Fibroblast of lung (primary cell): ENCODE measurements at regions not wholly inside any gene's neighbourhood (a gene's known extent, or its start where the extent isn't known, plus 50 kb on each side); places are given as distances from the start of the nearest gene placed in this dataset.

Experiments
- EZH2 ChIP-seq: IDR thresholded peaks from 2 replicates; pipeline ENCODE4 v1.5.1; 2012; ENCODE audit warnings: low read length, control low read depth, mild to moderate bottlenecking; ENCODE audit errors: missing control alignments
- TF ChIP-seq, protein P1 (sequence below), 2 donors: IDR thresholded peaks in 1 of 2; conservative IDR thresholded peaks in 1 of 2; 1 replicate in 1 of 2; 2 replicates in 1 of 2; pipeline ENCODE4 v1.5.1; 2011 to 2012; ENCODE audit warnings: low read length in 2 of 2, control low read depth in 1 of 2, inconsistent platforms in 1 of 2, low read depth in 1 of 2, mild to moderate bottlenecking in 1 of 2

DNA sequence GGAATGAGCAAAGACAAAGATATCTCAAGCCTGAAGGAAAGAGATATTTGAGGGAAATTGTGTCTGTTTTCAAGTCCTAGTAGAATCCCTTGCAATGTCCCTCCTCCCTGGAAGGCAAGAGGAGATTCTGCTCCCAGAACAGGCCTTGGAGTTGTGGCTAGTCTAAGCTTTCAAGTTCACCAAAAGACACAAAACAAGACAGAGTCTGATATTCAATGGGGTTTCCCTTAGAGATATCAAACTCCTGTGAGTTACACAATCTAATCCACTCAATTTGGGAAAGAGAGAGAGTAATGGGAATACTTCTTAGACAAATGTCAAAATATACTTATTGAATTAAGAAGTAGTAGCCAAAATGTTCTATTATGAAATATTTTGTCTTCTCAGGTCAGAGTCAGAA is 162.8 kb upstream of the ADAMTS5 start:
- TF ChIP-seq EZH2: no peak
- TF ChIP-seq, protein P1, sequence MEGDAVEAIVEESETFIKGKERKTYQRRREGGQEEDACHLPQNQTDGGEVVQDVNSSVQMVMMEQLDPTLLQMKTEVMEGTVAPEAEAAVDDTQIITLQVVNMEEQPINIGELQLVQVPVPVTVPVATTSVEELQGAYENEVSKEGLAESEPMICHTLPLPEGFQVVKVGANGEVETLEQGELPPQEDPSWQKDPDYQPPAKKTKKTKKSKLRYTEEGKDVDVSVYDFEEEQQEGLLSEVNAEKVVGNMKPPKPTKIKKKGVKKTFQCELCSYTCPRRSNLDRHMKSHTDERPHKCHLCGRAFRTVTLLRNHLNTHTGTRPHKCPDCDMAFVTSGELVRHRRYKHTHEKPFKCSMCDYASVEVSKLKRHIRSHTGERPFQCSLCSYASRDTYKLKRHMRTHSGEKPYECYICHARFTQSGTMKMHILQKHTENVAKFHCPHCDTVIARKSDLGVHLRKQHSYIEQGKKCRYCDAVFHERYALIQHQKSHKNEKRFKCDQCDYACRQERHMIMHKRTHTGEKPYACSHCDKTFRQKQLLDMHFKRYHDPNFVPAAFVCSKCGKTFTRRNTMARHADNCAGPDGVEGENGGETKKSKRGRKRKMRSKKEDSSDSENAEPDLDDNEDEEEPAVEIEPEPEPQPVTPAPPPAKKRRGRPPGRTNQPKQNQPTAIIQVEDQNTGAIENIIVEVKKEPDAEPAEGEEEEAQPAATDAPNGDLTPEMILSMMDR (conservative IDR thresholded peaks at IDR 0.05 in 1 of 2, IDR thresholded peaks at IDR 0.05 in 1 of 2; ENCODE audit: low read depth in 1 of 2, low read length in 2 of 2): no peak
